GM11168 (cell line): ENCODE measurements at regions not wholly inside any gene's neighbourhood (a gene's known extent, or its start where the extent isn't known, plus 50 kb on each side); places are given as distances from the start of the nearest gene placed in this dataset.

Experiments
- in situ Hi-C: fragments of 300-500 bp; cut with MboI; formaldehyde crosslinking; loops from one replicate; pipeline ENCODE4 v1.12.0; 2022; ENCODE audit warnings: low sequenced_read_pairs; ENCODE audit not compliant: unreplicated experiment

- in situ Hi-C loops: no loop called here
These were observed 324.9 kb upstream of the SNX7 start for GRCh38 chr1:98336472-98337083.

- in situ Hi-C loops: no loop called here
These were observed 327.6 kb upstream of the SNX7 start for GRCh38 chr1:98333936-98334335.

GRCh38 chr1:98333406-98333805 is 328.1 kb upstream of the SNX7 start:
- in situ Hi-C loops: no loop called here

GRCh38 chr1:98331718-98332311 is 329.7 kb upstream of the SNX7 start:
- in situ Hi-C loops: no loop called here

GRCh38 chr1:98331243-98331642 is 330.3 kb upstream of the SNX7 start:
- in situ Hi-C loops: no loop called here

- in situ Hi-C loops: no loop called here
These were observed 331.3 kb upstream of the SNX7 start for GRCh38 chr1:98330224-98330623.

- in situ Hi-C loops: no loop called here
These were observed 332.7 kb upstream of the SNX7 start for GRCh38 chr1:98328855-98329254.

GRCh38 chr1:98327220-98327861 is 334.2 kb upstream of the SNX7 start:
- in situ Hi-C loops: no loop called here

GRCh38 chr1:98325646-98326440 is 335.7 kb upstream of the SNX7 start:
- in situ Hi-C loops: no loop called here

GRCh38 chr1:98323906-98324358 is 337.6 kb upstream of the SNX7 start:
- in situ Hi-C loops: no loop called here

GRCh38 chr1:98323388-98323787 is 338.1 kb upstream of the SNX7 start:
- in situ Hi-C loops: no loop called here

- in situ Hi-C loops: no loop called here
These were observed 338.6 kb upstream of the SNX7 start for GRCh38 chr1:98322966-98323365.

- in situ Hi-C loops: no loop called here
These were observed 339.4 kb upstream of the SNX7 start for GRCh38 chr1:98322086-98322485.

- in situ Hi-C loops: no loop called here
These were observed 340.3 kb upstream of the SNX7 start for GRCh38 chr1:98321191-98321590.

- in situ Hi-C loops: no loop called here
These were observed 345.1 kb upstream of the SNX7 start for GRCh38 chr1:98316286-98316905.

GRCh38 chr1:98315309-98315708 is 346.2 kb upstream of the SNX7 start:
- in situ Hi-C loops: no loop called here

- in situ Hi-C loops: no loop called here
These were observed 346.9 kb upstream of the SNX7 start for GRCh38 chr1:98314601-98315000.

GRCh38 chr1:98306517-98307089 is 354.9 kb upstream of the SNX7 start:
- in situ Hi-C loops: no loop called here

GRCh38 chr1:98305362-98305761 is 356.2 kb upstream of the SNX7 start:
- in situ Hi-C loops: no loop called here

- in situ Hi-C loops: no loop called here
These were observed 356.6 kb upstream of the SNX7 start for GRCh38 chr1:98304888-98305287.
